ENCODE measurements at regions not wholly inside any gene's neighbourhood (a gene's known extent, or its start where the extent isn't known, plus 50 kb on each side); places are given as distances from the start of the nearest gene placed in this dataset.

GRCh38 chr5:133723651-133724366 is 111.5 kb upstream of the FSTL4 start:
- Histone ChIP-seq H3K27ac (no peak overlapping the region), H3K27me3 (no peaks in the 10 kb centered on the region), H3K36me3 (no peaks in the 10 kb centered on the region), H3K9me3 (no peaks in the 10 kb centered on the region), H3K4me1 (no peaks in the 10 kb centered on the region), H3K4me3 (no peak overlapping the region)
- TF ChIP-seq, protein P1, sequence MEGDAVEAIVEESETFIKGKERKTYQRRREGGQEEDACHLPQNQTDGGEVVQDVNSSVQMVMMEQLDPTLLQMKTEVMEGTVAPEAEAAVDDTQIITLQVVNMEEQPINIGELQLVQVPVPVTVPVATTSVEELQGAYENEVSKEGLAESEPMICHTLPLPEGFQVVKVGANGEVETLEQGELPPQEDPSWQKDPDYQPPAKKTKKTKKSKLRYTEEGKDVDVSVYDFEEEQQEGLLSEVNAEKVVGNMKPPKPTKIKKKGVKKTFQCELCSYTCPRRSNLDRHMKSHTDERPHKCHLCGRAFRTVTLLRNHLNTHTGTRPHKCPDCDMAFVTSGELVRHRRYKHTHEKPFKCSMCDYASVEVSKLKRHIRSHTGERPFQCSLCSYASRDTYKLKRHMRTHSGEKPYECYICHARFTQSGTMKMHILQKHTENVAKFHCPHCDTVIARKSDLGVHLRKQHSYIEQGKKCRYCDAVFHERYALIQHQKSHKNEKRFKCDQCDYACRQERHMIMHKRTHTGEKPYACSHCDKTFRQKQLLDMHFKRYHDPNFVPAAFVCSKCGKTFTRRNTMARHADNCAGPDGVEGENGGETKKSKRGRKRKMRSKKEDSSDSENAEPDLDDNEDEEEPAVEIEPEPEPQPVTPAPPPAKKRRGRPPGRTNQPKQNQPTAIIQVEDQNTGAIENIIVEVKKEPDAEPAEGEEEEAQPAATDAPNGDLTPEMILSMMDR (IDR thresholded peaks at IDR 0.05) = no peak
- TF ChIP-seq POLR2A (IDR thresholded peaks at IDR 0.05) = no peak
- intact Hi-C loops (cut with DNase I; ENCODE audit: low total_unique reads) = no loop called here
- no peak for DNase-seq

DNA sequence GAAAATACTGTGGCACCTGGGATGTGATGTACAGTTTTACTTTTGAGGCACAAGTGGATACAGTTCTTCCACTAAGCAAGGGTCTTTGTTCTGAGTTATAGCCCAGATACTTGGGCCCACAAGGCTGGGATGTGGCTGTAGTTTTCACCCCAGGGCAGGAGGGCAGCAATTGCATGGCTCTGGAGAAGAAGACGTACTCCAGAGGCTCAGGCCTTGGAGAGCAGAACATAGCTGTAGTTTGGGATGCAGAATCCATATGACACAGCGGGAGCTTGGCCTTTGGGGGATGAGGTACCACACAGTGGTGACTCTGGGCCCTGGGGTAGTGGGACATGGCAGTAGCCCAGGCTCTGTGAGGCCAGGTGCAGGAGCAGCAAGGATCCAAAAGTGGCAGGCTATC is 110.8 kb upstream of the FSTL4 start:
- no peak overlapping the region for H3K27ac ChIP-seq
- no peaks in the 10 kb centered on the region for H3K36me3 ChIP-seq
- no peak for TF ChIP-seq POLR2A (IDR thresholded peaks at IDR 0.05)
- TF ChIP-seq, protein P1 (IDR thresholded peaks at IDR 0.05) = no peak
- no peak for DNase-seq
- no peak overlapping the region for H3K4me3 ChIP-seq
- H3K27me3 ChIP-seq = no peaks in the 10 kb centered on the region
- intact Hi-C loops (cut with DNase I; ENCODE audit: low total_unique reads) = no loop called here
- no peaks in the 10 kb centered on the region for H3K9me3 ChIP-seq
- H3K4me1 ChIP-seq = no peaks in the 10 kb centered on the region

DNA sequence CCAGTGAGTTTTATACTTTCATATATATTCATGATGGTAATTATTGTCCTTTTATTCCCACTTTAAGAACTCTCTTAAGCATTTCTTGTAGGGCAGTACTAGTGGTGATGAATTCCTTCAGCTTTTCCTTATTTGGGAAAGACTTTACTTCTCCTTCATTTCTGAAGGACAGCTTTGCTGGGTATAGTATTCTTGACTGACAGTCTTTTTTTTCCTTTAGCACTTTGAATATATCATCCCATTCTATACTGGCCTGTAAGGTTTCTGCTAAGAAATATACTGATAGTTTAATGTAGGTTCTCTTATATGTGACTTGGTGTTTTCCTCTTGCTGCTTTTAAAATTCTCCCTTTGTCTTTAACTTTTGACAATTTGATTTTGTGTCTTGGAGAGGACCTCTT is 109.0 kb upstream of the FSTL4 start:
- intact Hi-C loops (cut with DNase I; ENCODE audit: low total_unique reads) = no loop called here
- no peaks in the 10 kb centered on the region for H3K9me3 ChIP-seq
- no peak for DNase-seq
- H3K36me3 ChIP-seq = no peaks in the 10 kb centered on the region
- no peak overlapping the region for H3K4me3 ChIP-seq
- H3K4me1 ChIP-seq = no peaks in the 10 kb centered on the region
- TF ChIP-seq POLR2A (IDR thresholded peaks at IDR 0.05) = no peak
- TF ChIP-seq, protein P1 (IDR thresholded peaks at IDR 0.05) = no peak
- H3K27me3 ChIP-seq = no peaks in the 10 kb centered on the region
- H3K27ac ChIP-seq = no peak overlapping the region

- H3K36me3 ChIP-seq = no peaks in the 10 kb centered on the region
- no peaks in the 10 kb centered on the region for H3K4me1 ChIP-seq
- H3K27me3 ChIP-seq = no peaks in the 10 kb centered on the region
- H3K9me3 ChIP-seq = no peaks in the 10 kb centered on the region
- H3K4me3 ChIP-seq = no peak overlapping the region
- H3K27ac ChIP-seq = no peak overlapping the region
- intact Hi-C loops (cut with DNase I; ENCODE audit: low total_unique reads) = no loop called here
- DNase-seq = no peak
- no peak for TF ChIP-seq POLR2A (IDR thresholded peaks at IDR 0.05)
- TF ChIP-seq, protein P1 (IDR thresholded peaks at IDR 0.05) = no peak
Observed at GRCh38 chr5:133718457-133718856, 106.1 kb upstream of the FSTL4 start.

DNA sequence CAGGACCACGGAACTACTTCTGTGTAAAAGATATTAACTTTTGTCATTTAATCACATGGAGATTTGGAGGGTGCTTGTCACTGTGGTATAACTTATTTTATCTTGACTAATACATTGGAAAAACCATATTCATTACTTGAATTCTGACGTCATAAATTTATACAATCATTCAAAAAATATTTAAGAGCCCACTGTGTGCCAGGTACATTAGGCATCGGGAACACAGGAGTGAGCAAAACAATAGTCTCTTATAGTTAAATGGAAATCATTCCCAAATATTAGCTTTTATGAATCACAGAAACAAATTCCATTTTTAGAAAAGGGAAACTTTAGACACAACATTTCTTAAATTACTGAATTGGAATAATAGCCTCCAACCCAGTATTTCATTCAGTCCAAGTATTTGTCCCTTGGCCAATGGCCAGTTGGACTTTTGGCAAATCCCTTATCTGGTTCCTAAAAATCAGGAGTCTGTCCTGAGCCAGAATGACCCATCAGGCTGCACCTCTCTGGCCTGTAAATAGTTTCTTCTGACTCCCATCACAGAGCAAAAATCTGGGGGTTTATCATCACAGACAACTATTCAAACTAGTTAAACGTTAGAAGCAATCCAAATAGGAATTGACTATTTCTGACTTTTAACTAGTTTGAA is 104.3 kb upstream of the FSTL4 start:
- Histone ChIP-seq H3K4me1 (no peaks in the 10 kb centered on the region), H3K27me3 (no peaks in the 10 kb centered on the region), H3K9me3 (no peaks in the 10 kb centered on the region), H3K4me3 (no peak overlapping the region), H3K36me3 (no peaks in the 10 kb centered on the region), H3K27ac (no peak overlapping the region)
- DNase-seq = no peak
- intact Hi-C loops (cut with DNase I; ENCODE audit: low total_unique reads) = no loop called here
- TF ChIP-seq POLR2A (IDR thresholded peaks at IDR 0.05) = no peak
- TF ChIP-seq, protein P1 (IDR thresholded peaks at IDR 0.05) = no peak

Data from uterus (tissue), 3 donors.